WTC11 (cell line): ENCODE measurements at regions not wholly inside any gene's neighbourhood (a gene's known extent, or its start where the extent isn't known, plus 50 kb on each side); places are given as distances from the start of the nearest gene placed in this dataset.

ENCODE experiments used
- ATAC-seq: fragments of 200-7000 bp; cut with Tn5 transposase; 2 replicates; pipeline ENCODE4 v1.10.0; 2021; ENCODE audit warnings: mild to moderate bottlenecking, moderate library complexity
- CTCF ChIA-PET: fragments of 300-600 bp; sonication (Branson Sonifier 250); formaldehyde crosslinking; loops from one replicate; lab custom pipeline; 2021; ENCODE audit warnings: antibody characterized with exemption; lab: Charles Lee
- POLR2A ChIA-PET: fragments of 350-600 bp; sonication (Branson Sonifier 250); formaldehyde crosslinking; loops from one replicate; lab custom pipeline; 2021; ENCODE audit warnings: antibody characterized with exemption; lab: Charles Lee
- DNase-seq: peaks from one replicate; pipeline ENCODE4 v3.0.0; 2021; ENCODE audit warnings: low spot score
- H3K27ac Mint-ChIP-seq: 2 replicates; pipeline ENCODE4 v1.8.0; 2021; ENCODE audit warnings: mixed read lengths
- H3K27me3 Mint-ChIP-seq: 2 replicates; pipeline ENCODE4 v1.8.0; 2021; ENCODE audit warnings: low read depth, mild to moderate bottlenecking, moderate library complexity, mixed read lengths
- H3K36me3 Mint-ChIP-seq: 2 replicates; pipeline ENCODE4 v1.8.0; 2021; ENCODE audit warnings: mixed read lengths
- H3K4me1 Mint-ChIP-seq: 2 replicates; pipeline ENCODE4 v1.8.0; 2022; ENCODE audit warnings: mixed read lengths
- H3K4me3 Mint-ChIP-seq: 2 replicates; pipeline ENCODE4 v1.8.0; 2021; ENCODE audit warnings: mild to moderate bottlenecking, moderate library complexity, mixed read lengths
- H3K9me3 Mint-ChIP-seq: 2 replicates; pipeline ENCODE4 v1.8.0; 2021; ENCODE audit warnings: mixed read lengths
- AR ChIP-seq: fragments of 250-450 bp; sonication (Bioruptor Pico); IDR thresholded peaks from 2 replicates; pipeline ENCODE4 v1.9.0; 2021; ENCODE audit warnings: mild to moderate bottlenecking
- ATF6 ChIP-seq: sonication (generic); formaldehyde crosslinking; IDR thresholded peaks from 2 replicates; pipeline ENCODE4 v1.8.1; 2023; ENCODE audit warnings: mild to moderate bottlenecking, missing genetic modification reagents
- CBFB ChIP-seq: sonication (generic); formaldehyde crosslinking; IDR thresholded peaks from 2 replicates; pipeline ENCODE4 v1.8.1; 2022; ENCODE audit warnings: mild to moderate bottlenecking, low read depth, missing genetic modification reagents
- ELF4 ChIP-seq: sonication (generic); formaldehyde crosslinking; IDR thresholded peaks from 2 replicates; pipeline ENCODE4 v1.8.1; 2022; ENCODE audit warnings: low read depth, mild to moderate bottlenecking, moderate library complexity, missing genetic modification reagents
- ESRRA ChIP-seq: sonication (generic); formaldehyde crosslinking; IDR thresholded peaks from 2 replicates; pipeline ENCODE4 v1.8.1; 2022; ENCODE audit warnings: mild to moderate bottlenecking, missing genetic modification reagents, borderline replicate concordance
- ETV6 ChIP-seq: sonication (generic); formaldehyde crosslinking; IDR thresholded peaks from 2 replicates; pipeline ENCODE4 v1.8.1; 2022; ENCODE audit warnings: mild to moderate bottlenecking, missing genetic modification reagents
- HMGA2 ChIP-seq: fragments of 250-450 bp; sonication (Bioruptor Pico); IDR thresholded peaks from 2 replicates; pipeline ENCODE4 v1.4.0; 2021; ENCODE audit warnings: mild to moderate bottlenecking, moderate library complexity
- MYBL2 ChIP-seq: sonication (generic); formaldehyde crosslinking; IDR thresholded peaks from 2 replicates; pipeline ENCODE4 v1.8.1; 2023; ENCODE audit warnings: mild to moderate bottlenecking, moderate library complexity, missing genetic modification reagents
- OVOL2 ChIP-seq: fragments of 250-450 bp; sonication (Bioruptor Pico); IDR thresholded peaks from 2 replicates; pipeline ENCODE4 v1.9.0; 2021; ENCODE audit warnings: mild to moderate bottlenecking, borderline replicate concordance
- PRDM15 ChIP-seq: sonication (generic); formaldehyde crosslinking; IDR thresholded peaks from 2 replicates; pipeline ENCODE4 v1.8.0; 2022; ENCODE audit warnings: missing genetic modification reagents
- PRRX2 ChIP-seq: fragments of 250-450 bp; sonication (Bioruptor Pico); IDR thresholded peaks from 2 replicates; pipeline ENCODE4 v1.8.0; 2021; ENCODE audit warnings: mild to moderate bottlenecking
- SOX15 ChIP-seq: fragments of 250-450 bp; sonication (Bioruptor Pico); IDR thresholded peaks from 2 replicates; pipeline ENCODE4 v1.9.0; 2021; ENCODE audit warnings: mild to moderate bottlenecking
- TCF7 ChIP-seq: sonication (generic); formaldehyde crosslinking; IDR thresholded peaks from 2 replicates; pipeline ENCODE4 v1.8.0; 2022; ENCODE audit warnings: mild to moderate bottlenecking, low read depth, missing genetic modification reagents, moderate library complexity
- ZNF263 ChIP-seq: sonication (generic); formaldehyde crosslinking; IDR thresholded peaks from 2 replicates; pipeline ENCODE4 v1.8.1; 2022; ENCODE audit warnings: low read depth, mild to moderate bottlenecking, moderate library complexity, missing genetic modification reagents
- ZNF317 ChIP-seq: sonication (generic); formaldehyde crosslinking; IDR thresholded peaks from 2 replicates; pipeline ENCODE4 v1.8.1; 2023; ENCODE audit warnings: low read depth, mild to moderate bottlenecking, moderate library complexity, missing genetic modification reagents, borderline replicate concordance
- ZNF416 ChIP-seq: fragments of 250-450 bp; sonication (Bioruptor Pico); IDR thresholded peaks from 2 replicates; pipeline ENCODE4 v1.9.0; 2021; ENCODE audit warnings: mild to moderate bottlenecking, inconsistent platforms
- TF ChIP-seq, protein P1 (sequence below): sonication (generic); formaldehyde crosslinking; IDR thresholded peaks from 2 replicates; pipeline ENCODE4 v1.8.1; 2022; ENCODE audit warnings: mild to moderate bottlenecking, missing genetic modification reagents, moderate library complexity, borderline replicate concordance
- TF ChIP-seq, protein P2 (sequence below): sonication (generic); formaldehyde crosslinking; IDR thresholded peaks from 2 replicates; pipeline ENCODE4 v1.8.1; 2023; ENCODE audit warnings: mild to moderate bottlenecking, missing genetic modification reagents, borderline replicate concordance

GRCh38 chr1:217253985-217254384 is 376.9 kb downstream of the GPATCH2 start:
- Mint-ChIP-seq H3K27me3 (no peaks in the 10 kb centered on the region), H3K27ac (no peak overlapping the region), H3K4me1 (no peaks in the 10 kb centered on the region), H3K36me3 (no peaks in the 10 kb centered on the region), H3K4me3 (no peak overlapping the region), H3K9me3 (no peaks in the 10 kb centered on the region)
- ATAC-seq = no peak
- DNase-seq = no peak
- TF ChIP-seq ESRRA (CRISPR knock-in tag) (no peak), PRRX2 (no peak)
- ChIA-PET CTCF (interaction anchor here (0.6 kb wide), 1 partner anchor 58 kb away, joined by 4 read pairs; no protein-coding TSS in a partner anchor), POLR2A (no interaction called here)

GRCh38 chr1:217253351-217253750 is 377.5 kb downstream of the GPATCH2 start:
- H3K27ac Mint-ChIP-seq = no peak overlapping the region

GRCh38 chr1:217251121-217251520 is 379.8 kb downstream of the GPATCH2 start:
- POLR2A ChIA-PET = no interaction called here
- no peak overlapping the region for H3K4me3 Mint-ChIP-seq
- CTCF ChIA-PET = no interaction called here
- TF ChIP-seq MYBL2 (CRISPR knock-in tag) = no peak
- TF ChIP-seq OVOL2 (CRISPR knock-in tag) = no peak
- TF ChIP-seq, protein P1, sequence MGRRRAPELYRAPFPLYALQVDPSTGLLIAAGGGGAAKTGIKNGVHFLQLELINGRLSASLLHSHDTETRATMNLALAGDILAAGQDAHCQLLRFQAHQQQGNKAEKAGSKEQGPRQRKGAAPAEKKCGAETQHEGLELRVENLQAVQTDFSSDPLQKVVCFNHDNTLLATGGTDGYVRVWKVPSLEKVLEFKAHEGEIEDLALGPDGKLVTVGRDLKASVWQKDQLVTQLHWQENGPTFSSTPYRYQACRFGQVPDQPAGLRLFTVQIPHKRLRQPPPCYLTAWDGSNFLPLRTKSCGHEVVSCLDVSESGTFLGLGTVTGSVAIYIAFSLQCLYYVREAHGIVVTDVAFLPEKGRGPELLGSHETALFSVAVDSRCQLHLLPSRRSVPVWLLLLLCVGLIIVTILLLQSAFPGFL (CRISPR knock-in tag) = no peak
- TF ChIP-seq ZNF317 (CRISPR knock-in tag) = no peak
- TF ChIP-seq PRDM15 = no peak
- TF ChIP-seq SOX15 = no peak
- no peak for TF ChIP-seq TCF7
- TF ChIP-seq CBFB (CRISPR knock-in tag) = no peak
- no peak for TF ChIP-seq AR (CRISPR knock-in tag)
- TF ChIP-seq ATF6 (CRISPR knock-in tag) = no peak
- TF ChIP-seq ZNF263 = no peak
- TF ChIP-seq HMGA2 (CRISPR knock-in tag) = no peak

More at GRCh38 chr1:217253351-217253750, 377.5 kb downstream of the GPATCH2 start:
- DNase-seq = no peak
- no peak for ATAC-seq
- TF ChIP-seq ZNF416 (CRISPR knock-in tag) (no peak), ETV6 (CRISPR knock-in tag) (no peak), ELF4 (CRISPR knock-in tag) (no peak)
- TF ChIP-seq, protein P2, sequence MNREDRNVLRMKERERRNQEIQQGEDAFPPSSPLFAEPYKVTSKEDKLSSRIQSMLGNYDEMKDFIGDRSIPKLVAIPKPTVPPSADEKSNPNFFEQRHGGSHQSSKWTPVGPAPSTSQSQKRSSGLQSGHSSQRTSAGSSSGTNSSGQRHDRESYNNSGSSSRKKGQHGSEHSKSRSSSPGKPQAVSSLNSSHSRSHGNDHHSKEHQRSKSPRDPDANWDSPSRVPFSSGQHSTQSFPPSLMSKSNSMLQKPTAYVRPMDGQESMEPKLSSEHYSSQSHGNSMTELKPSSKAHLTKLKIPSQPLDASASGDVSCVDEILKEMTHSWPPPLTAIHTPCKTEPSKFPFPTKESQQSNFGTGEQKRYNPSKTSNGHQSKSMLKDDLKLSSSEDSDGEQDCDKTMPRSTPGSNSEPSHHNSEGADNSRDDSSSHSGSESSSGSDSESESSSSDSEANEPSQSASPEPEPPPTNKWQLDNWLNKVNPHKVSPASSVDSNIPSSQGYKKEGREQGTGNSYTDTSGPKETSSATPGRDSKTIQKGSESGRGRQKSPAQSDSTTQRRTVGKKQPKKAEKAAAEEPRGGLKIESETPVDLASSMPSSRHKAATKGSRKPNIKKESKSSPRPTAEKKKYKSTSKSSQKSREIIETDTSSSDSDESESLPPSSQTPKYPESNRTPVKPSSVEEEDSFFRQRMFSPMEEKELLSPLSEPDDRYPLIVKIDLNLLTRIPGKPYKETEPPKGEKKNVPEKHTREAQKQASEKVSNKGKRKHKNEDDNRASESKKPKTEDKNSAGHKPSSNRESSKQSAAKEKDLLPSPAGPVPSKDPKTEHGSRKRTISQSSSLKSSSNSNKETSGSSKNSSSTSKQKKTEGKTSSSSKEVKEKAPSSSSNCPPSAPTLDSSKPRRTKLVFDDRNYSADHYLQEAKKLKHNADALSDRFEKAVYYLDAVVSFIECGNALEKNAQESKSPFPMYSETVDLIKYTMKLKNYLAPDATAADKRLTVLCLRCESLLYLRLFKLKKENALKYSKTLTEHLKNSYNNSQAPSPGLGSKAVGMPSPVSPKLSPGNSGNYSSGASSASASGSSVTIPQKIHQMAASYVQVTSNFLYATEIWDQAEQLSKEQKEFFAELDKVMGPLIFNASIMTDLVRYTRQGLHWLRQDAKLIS = no peak
- Mint-ChIP-seq H3K36me3 (no peaks in the 10 kb centered on the region), H3K4me3 (no peak overlapping the region), H3K27me3 (no peaks in the 10 kb centered on the region), H3K4me1 (no peaks in the 10 kb centered on the region), H3K9me3 (no peaks in the 10 kb centered on the region)
- CTCF ChIA-PET = interaction anchor here (0.6 kb wide), 1 partner anchor 59 kb away, joined by 4 read pairs; no protein-coding TSS in a partner anchor
- POLR2A ChIA-PET = no interaction called here

More at GRCh38 chr1:217251121-217251520, 379.8 kb downstream of the GPATCH2 start:
- H3K4me1 Mint-ChIP-seq = no peaks in the 10 kb centered on the region
- H3K27me3 Mint-ChIP-seq = no peaks in the 10 kb centered on the region
- DNase-seq (no peak), ATAC-seq (no peak)
- no peaks in the 10 kb centered on the region for H3K9me3 Mint-ChIP-seq
- H3K36me3 Mint-ChIP-seq = no peaks in the 10 kb centered on the region
- H3K27ac Mint-ChIP-seq = no peak overlapping the region
